GM11168 (cell line): ENCODE measurements at regions not wholly inside any gene's neighbourhood (a gene's known extent, or its start where the extent isn't known, plus 50 kb on each side); places are given as distances from the start of the nearest gene placed in this dataset.

Source experiments
- in situ Hi-C: fragments of 300-500 bp; cut with MboI; formaldehyde crosslinking; loops from one replicate; pipeline ENCODE4 v1.12.0; 2022; ENCODE audit warnings: low sequenced_read_pairs; ENCODE audit not compliant: unreplicated experiment

- in situ Hi-C loops, result no loop called here
Measured at GRCh38 chr1:234538062-234538731, 59.2 kb upstream of the TARBP1 start.

- in situ Hi-C loops, result no loop called here
Measured at GRCh38 chr1:234537236-234537635, 58.3 kb upstream of the TARBP1 start.

- in situ Hi-C loops, result no loop called here
Measured at GRCh38 chr1:234536741-234537140, 57.8 kb upstream of the TARBP1 start.

- in situ Hi-C loops, result no loop called here
Measured at GRCh38 chr1:234535763-234536515, 57.0 kb upstream of the TARBP1 start.

GRCh38 chr1:234535218-234535617, 56.2 kb upstream of the TARBP1 start:
- in situ Hi-C loops, result no loop called here

- in situ Hi-C loops, result no loop called here
Measured at GRCh38 chr1:234533975-234534876, 55.2 kb upstream of the TARBP1 start.

GRCh38 chr1:234533034-234533891, 54.3 kb upstream of the TARBP1 start:
- in situ Hi-C loops, result no loop called here

- in situ Hi-C loops, result no loop called here
Measured at GRCh38 chr1:234532503-234532922, 53.5 kb upstream of the TARBP1 start.

GRCh38 chr1:234531151-234531635, 52.2 kb upstream of the TARBP1 start:
- in situ Hi-C loops, result no loop called here

- in situ Hi-C loops, result no loop called here
Measured at GRCh38 chr1:234530672-234531071, 51.7 kb upstream of the TARBP1 start.

GRCh38 chr1:234529950-234530237, 50.9 kb upstream of the TARBP1 start:
- in situ Hi-C loops, result no loop called here

- in situ Hi-C loops, result no loop called here
Measured at GRCh38 chr1:234529095-234529949, 50.3 kb upstream of the TARBP1 start.
